ENCODE measurements at regions not wholly inside any gene's neighbourhood (a gene's known extent, or its start where the extent isn't known, plus 50 kb on each side); places are given as distances from the start of the nearest gene placed in this dataset.

DNA sequence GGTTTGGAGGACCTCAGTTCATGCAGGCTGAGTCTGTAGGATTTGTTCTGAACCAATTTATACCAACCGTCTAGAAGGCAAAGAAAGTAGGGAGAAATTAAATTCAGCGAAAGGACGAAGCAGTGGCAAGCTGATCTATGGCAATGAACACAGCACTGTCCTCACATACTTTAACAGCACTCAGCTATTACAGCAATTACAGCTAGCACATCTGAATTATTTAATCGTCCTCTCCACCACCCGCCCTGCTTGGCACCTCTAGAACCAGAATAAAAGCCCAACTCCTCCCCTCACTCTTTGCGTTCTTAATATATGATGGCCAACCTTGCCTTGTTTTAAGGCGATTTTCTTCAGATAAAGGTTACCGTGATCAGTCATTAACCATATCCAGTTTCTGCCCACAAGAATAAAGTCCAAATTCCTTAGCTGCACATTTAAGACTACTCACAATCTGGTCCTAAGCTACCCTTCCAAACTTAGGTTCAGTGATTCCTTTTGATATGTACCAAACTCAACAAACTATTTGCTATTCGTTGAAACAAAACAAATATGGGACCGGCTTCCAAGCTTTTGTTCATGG is 169.4 kb upstream of the ESRRG start:
- TF ChIP-seq, protein P1, sequence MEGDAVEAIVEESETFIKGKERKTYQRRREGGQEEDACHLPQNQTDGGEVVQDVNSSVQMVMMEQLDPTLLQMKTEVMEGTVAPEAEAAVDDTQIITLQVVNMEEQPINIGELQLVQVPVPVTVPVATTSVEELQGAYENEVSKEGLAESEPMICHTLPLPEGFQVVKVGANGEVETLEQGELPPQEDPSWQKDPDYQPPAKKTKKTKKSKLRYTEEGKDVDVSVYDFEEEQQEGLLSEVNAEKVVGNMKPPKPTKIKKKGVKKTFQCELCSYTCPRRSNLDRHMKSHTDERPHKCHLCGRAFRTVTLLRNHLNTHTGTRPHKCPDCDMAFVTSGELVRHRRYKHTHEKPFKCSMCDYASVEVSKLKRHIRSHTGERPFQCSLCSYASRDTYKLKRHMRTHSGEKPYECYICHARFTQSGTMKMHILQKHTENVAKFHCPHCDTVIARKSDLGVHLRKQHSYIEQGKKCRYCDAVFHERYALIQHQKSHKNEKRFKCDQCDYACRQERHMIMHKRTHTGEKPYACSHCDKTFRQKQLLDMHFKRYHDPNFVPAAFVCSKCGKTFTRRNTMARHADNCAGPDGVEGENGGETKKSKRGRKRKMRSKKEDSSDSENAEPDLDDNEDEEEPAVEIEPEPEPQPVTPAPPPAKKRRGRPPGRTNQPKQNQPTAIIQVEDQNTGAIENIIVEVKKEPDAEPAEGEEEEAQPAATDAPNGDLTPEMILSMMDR (IDR thresholded peaks at IDR 0.05) = no peak
- no peak for TF ChIP-seq POLR2A (IDR thresholded peaks at IDR 0.05)
